Fibroblast of skin of abdomen (primary cell): ENCODE measurements at regions not wholly inside any gene's neighbourhood (a gene's known extent, or its start where the extent isn't known, plus 50 kb on each side); places are given as distances from the start of the nearest gene placed in this dataset.

Experiments used
- DNase-seq: peaks from one replicate; pipeline ENCODE4 v3.0.0-alpha.2; 2013

- no peak for DNase-seq
These were observed 317.0 kb upstream of the SULF2 start for GRCh38 chr20:48102076-48102787.

- DNase-seq, result no peak
These were observed 315.2 kb upstream of the SULF2 start for GRCh38 chr20:48100483-48100882.

- no peak for DNase-seq
These were observed 313.6 kb upstream of the SULF2 start for GRCh38 chr20:48098866-48099265.

DNA sequence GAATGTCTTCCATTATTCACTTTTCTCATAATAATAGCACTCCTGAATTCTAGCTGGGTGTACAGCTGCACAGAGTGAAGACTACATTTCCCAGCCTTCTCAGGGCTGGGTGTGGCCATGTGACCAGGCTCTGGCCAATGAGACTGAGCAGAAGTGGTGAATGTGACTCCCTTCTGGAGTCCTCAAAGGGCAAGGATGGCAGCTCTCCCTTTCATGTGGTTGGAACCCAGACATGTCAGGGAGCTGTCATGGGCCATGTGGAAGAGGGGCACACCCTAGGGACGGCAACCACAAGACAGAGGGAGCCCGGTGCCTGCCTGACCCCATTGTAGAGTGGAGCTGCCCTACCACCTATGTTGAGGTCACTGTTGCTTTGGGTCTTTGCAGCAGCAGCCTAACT is 312.8 kb upstream of the SULF2 start:
- DNase-seq, result no peak

GRCh38 chr20:48096957-48097890 is 311.9 kb upstream of the SULF2 start:
- no peak for DNase-seq

DNA sequence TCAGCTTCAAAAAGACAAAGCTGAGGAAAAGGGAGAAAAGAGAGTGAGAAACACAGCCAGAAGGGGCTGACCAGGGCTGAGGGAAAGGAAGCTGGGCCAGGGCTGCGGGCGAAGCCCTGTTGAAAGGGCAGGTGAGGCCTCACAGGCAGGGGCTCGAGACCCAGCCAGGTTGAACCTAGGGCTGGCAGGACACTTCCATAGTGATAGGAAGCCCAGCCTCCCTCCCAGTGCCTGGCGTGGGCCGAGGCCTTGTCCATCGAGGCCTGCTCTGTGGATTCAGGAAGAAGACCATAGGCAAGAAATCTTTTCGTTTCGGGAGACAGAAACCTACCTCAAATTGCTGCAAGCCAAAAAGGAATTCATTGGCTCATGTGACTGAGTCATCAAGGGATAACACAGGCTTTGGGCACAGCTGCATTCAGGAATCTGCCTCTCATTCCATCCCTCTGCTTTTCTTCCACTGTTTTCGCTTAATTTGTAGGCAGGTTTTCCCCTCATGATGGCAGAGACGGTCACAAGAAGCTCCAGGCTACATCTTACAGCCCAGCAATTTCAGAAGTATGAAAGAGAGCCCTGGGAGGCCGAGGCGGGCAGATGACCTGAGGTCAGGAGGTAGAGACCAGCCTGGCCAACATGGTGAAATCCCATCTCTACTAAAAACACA is 311.1 kb upstream of the SULF2 start:
- DNase-seq, result no peak

- DNase-seq, result no peak
These were observed 309.7 kb upstream of the SULF2 start for GRCh38 chr20:48094944-48095343.

- no peak for DNase-seq
These were observed 309.0 kb upstream of the SULF2 start for GRCh38 chr20:48094196-48094749.

GRCh38 chr20:48092596-48093280 is 307.5 kb upstream of the SULF2 start:
- DNase-seq, result no peak

DNA sequence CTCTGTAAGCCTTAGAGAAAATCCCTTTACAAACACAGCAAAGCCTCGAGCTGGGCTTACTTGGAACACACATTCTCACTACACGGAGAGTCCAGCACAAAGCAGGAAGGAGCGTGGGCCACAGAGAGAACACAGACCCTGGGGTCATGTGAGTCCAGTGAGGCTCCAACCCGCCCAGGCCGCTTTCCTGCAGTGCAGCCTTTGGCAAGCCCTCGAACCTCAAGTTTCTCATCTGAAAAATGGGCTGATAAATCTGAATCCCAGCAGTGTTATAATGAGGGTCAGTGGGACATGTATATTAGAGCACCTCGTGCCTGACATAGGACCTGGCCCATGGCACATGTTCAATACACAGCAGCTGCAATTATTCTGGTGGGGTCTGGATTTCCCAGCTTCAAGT is 305.5 kb upstream of the SULF2 start:
- DNase-seq, result no peak

DNA sequence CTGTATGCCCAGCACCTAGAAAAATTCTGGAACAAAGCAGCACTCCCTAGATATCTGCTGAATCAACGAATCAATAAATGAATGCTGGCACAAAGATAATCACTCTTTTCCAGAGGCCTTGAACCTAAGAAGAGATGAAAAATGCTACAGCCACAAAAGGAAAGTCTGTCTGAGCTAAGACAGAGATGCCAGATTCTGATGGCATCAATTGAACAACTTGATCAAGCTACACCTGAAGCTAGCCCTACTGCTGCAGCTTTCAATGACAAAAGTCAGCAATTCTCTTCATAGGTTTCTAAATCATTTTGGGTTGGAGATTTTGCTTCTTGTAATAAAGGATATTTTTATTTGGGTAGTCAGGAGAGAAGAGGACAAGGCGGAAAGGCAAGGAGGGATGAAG is 305.0 kb upstream of the SULF2 start:
- DNase-seq, result no peak

- no peak for DNase-seq
These were observed 295.3 kb upstream of the SULF2 start for GRCh38 chr20:48080583-48080982.

DNA sequence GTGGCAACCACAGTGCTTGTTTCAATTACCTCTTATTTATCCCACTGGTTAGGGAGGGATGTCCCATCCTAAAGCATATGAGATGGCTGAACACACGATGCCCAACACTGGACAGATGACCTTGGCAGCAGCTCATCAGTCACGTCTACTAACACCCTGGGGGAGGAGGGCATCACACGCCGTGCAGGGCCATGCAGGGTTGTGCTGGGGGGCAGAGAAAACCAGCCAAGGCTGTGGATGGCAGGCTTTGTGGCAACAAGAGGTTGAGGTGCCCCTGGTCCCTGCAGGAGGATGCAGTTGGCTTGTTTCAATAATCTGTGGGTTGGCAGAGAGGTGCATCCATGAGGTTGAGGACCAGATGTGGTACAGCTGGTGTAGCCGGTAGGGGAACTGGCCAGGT is 293.7 kb upstream of the SULF2 start:
- no peak for DNase-seq

DNA sequence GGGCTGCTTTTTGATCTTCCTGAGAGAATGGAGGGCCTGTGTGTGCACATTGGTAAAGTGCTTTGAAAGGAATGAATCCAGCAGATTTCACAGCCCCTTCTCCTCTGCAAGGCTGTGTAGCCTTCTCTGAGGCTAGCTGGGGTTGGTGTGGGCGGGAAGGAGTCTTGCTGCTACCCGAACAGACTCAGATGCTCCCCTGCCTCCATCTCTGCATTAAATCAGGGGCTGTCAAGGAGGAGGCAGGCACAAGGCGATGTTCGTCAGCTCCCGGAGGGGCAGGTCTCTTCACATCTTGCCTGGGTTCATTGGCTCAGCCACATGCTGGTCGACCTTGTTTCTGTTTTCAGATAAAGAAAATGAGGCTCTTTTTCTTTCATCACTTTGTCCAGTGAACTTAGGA is 291.5 kb upstream of the SULF2 start:
- no peak for DNase-seq

GRCh38 chr20:48076247-48076646 is 291.0 kb upstream of the SULF2 start:
- no peak for DNase-seq

DNA sequence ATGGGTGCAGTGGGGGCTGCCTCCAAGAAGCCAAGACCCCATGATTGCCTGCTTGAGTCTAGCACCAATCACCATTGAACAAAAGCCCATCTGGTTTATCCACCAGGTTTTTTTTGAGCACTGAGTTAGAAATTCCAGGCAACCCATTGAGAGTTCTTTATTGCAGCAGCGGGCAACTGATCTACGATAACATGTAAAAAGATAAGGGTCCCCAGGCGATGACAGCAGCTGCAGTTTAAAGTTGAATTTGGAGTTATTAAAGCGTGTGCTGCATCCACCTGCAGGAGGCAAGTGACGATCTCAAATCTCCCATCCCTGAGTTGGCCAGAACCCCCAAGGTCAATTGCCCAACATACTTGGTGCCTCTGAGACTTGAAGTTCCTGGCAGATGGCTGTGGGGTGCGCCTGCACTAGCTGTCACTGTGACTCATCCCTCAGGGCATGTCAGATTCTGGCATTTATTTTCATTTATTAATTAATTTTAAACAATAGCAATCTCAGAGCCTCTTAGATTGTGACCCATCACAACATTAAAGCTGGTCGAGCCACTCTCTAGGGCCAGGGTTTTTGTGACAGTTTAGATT is 290.4 kb upstream of the SULF2 start:
- no peak for DNase-seq

GRCh38 chr20:48070991-48071652 is 285.8 kb upstream of the SULF2 start:
- DNase-seq, result no peak

GRCh38 chr20:48069596-48069995 is 284.3 kb upstream of the SULF2 start:
- DNase-seq, result peak; percentile 54

DNA sequence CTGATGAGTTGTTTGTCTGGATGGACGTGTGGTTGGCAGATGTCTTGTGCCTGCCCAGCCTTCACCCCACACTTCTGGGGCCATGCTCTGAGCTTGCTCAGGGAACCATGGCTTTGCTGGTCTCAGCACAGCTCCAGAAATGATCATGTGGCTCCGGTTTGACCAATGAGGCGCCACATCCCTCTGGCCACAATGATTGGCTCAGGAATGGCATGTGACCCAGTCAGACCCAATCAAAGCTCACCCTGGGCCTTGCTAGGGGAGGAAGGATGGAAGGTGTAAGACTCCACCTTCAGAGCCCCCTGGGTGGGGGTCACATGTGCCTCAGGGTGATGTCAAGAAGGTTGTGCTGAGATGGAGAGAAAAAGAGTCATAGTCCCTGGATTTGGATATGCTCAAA is 281.6 kb upstream of the SULF2 start:
- DNase-seq, result no peak

DNA sequence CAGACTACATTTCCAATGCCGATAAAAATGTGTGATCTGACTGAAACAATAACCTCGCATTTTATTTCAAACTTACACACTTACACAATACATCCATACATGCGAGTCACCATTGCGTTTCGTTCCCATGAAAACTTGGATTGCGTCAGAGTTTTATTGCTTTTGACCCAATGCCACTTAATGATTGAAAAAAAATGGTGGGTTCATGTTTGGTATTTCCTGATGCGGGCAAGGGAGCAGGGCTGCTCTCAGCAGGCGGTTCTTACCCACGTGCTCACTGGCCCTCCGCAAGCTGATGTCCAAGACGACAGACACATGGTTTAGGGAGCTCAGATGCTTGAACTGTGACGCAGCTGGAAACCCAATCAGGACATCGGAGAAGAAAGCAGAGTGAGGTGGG is 281.0 kb upstream of the SULF2 start:
- peak; percentile 84 for DNase-seq

- DNase-seq, result no peak
These were observed 280.6 kb upstream of the SULF2 start for GRCh38 chr20:48065833-48066232.

DNA sequence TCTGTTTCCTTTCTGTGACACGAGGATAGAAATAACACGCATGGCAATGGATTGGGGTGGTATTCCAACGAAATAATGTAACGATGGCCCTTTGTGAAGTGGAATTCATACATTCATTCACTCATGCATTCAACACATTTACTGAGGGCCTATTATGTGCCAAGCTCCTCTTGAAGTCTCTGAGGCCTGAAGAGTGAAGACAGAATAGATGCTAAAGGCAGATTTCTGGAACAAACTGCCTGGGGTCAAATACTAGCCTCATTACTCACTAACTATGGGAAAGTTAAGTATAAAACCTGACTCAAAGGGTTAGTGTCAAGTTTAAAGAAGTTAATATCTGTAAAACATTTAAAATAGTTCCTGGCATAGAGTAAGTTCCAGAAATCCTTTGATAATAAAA is 279.6 kb upstream of the SULF2 start:
- peak; percentile 54 for DNase-seq
